BLaER1 treated with 17β-estradiol and CSF1 and Interleukin-3, amounts not matched to agents 10 nM and 100 nM (cell line): ENCODE measurements at regions not wholly inside any gene's neighbourhood (a gene's known extent, or its start where the extent isn't known, plus 50 kb on each side); places are given as distances from the start of the nearest gene placed in this dataset.

ENCODE experiments used
- H3K27ac ChIP-seq, 11 experiments: shearing (Covaris generic); formaldehyde crosslinking; 2 replicates each; pipeline ENCODE4 v1.8.1; 2022
- H3K27me3 ChIP-seq, 11 experiments: shearing (Covaris generic); formaldehyde crosslinking; 2 replicates each; pipeline ENCODE4 v1.8.1; 2022
- H3K36me3 ChIP-seq, 11 experiments: shearing (Covaris generic); formaldehyde crosslinking; 2 replicates each; pipeline ENCODE4 v1.8.1; 2022
- H3K4me1 ChIP-seq, 10 experiments: shearing (Covaris generic); formaldehyde crosslinking; 2 replicates each; pipeline ENCODE4 v1.8.1; 2022
- H3K4me2 ChIP-seq, 11 experiments: shearing (Covaris generic); formaldehyde crosslinking; 2 replicates each; pipeline ENCODE4 v1.8.1; 2022
- H3K4me3 ChIP-seq, 10 experiments: shearing (Covaris generic); formaldehyde crosslinking; 2 replicates each; pipeline ENCODE4 v1.8.1; 2022
- H3K9ac ChIP-seq, 11 experiments: shearing (Covaris generic); formaldehyde crosslinking; 2 replicates each; pipeline ENCODE4 v1.8.1; 2022
- H3K9me3 ChIP-seq, 11 experiments: shearing (Covaris generic); formaldehyde crosslinking; replicated peaks in 1 of 11; 2 replicates each; pipeline ENCODE4 v1.8.1; 2022
- H4K20me1 ChIP-seq, 11 experiments: shearing (Covaris generic); formaldehyde crosslinking; 2 replicates each; pipeline ENCODE4 v1.8.1; 2022
- Cebpa-rat ChIP-seq, 11 experiments: shearing (Covaris generic); IDR thresholded peaks; 2 replicates each; pipeline ENCODE4 v1.8.1; 2022

- Histone ChIP-seq H3K27ac (no peak overlapping the region), H3K9me3 (peaks cover 0 to 10% (median 9%) of the 10 kb centered on the region in 11 experiments; a peak in 19 of 22 replicates), H3K4me3 (no peak overlapping the region)
Observed at GRCh38 chr14:61875483-61875882, 113.3 kb downstream of the SNAPC1 start.

DNA sequence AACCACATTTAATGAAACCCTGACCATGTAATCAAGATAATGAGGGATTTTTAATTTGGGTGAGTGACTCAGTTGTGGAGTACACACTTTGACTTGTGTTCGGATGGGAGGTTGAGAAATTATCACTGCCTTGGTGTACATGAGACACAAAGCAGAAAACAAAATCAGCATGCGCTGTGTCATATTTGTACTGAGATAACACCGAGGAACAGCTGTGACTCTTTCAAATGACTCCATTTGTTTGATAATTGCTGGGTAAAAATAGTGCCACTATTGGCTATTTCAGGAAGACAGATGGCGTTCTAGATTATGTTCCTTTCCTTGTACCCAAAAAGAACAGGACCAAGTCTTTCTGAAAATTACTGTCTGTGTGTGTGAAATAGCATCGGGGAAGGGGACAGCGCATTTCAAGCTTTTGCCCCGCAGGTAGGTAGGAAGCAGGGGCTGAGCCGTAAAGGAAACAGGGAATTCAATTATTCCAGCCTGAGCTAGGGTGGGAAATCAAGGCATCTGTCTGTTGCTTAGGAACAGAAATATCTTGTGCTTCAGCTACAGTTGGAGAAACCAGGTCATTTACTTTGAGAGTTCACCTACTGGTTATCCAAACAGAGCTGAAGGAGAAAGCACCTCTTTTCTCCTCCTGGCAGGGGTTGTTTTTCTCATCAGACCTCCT is 114.3 kb downstream of the SNAPC1 start:
- no peak overlapping the region for H3K27ac ChIP-seq
- TF ChIP-seq Cebpa-rat (IDR thresholded peaks at IDR 0.05): no peak
- no peaks in the 10 kb centered on the region for H3K36me3 ChIP-seq
- no peak overlapping the region for H3K9ac ChIP-seq
- no peaks in the 10 kb centered on the region for H4K20me1 ChIP-seq
- peaks cover 0 to 3% (median 0%) of the 10 kb centered on the region in 11 experiments; a peak in 4 of 22 replicates for H3K9me3 ChIP-seq
- no peak overlapping the region for H3K4me3 ChIP-seq
- H3K4me1 ChIP-seq: peaks cover 0 to 29% (median 16%) of the 10 kb centered on the region in 10 experiments; a peak in 14 of 20 replicates
- H3K27me3 ChIP-seq: no peaks in the 10 kb centered on the region
- peak overlapping the region in 6 of 11 experiments; percentile 9 to 38 (median 27); a peak in 7 of 22 replicates for H3K4me2 ChIP-seq

More at GRCh38 chr14:61875483-61875882, 113.3 kb downstream of the SNAPC1 start:
- no peaks in the 10 kb centered on the region for H4K20me1 ChIP-seq
- H3K27me3 ChIP-seq: no peaks in the 10 kb centered on the region
- TF ChIP-seq Cebpa-rat (IDR thresholded peaks at IDR 0.05): no peak
- H3K36me3 ChIP-seq: no peaks in the 10 kb centered on the region
- H3K4me1 ChIP-seq: peaks cover 0 to 29% (median 16%) of the 10 kb centered on the region in 10 experiments; a peak in 14 of 20 replicates
- H3K4me2 ChIP-seq: no peak overlapping the region
- H3K9ac ChIP-seq: no peak overlapping the region

DNA sequence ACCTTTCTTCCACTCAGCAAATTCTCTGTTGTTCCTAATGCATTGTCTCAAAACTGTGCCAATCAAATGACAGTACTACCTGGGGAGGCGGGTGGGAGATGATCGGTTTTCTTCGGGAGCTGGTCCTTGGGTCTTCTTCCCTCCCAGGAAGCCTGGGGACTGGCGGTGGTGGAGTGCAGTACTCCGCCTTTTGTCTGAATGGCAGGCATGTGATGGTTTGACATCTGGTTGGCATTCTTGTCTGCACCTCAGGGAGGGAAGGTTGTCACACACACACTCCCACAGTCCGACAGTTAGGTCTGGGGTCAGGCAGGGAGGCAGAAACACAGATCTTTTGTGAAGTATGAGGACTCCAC is 114.8 kb downstream of the SNAPC1 start:
- peaks cover 0 to 29% (median 16%) of the 10 kb centered on the region in 10 experiments; a peak in 14 of 20 replicates for H3K4me1 ChIP-seq
- peaks cover 0 to 3% (median 0%) of the 10 kb centered on the region in 11 experiments; a peak in 1 of 22 replicates for H3K9me3 ChIP-seq
- no peak overlapping the region for H3K4me3 ChIP-seq
- H3K4me2 ChIP-seq: peak overlapping the region in 6 of 11 experiments; percentile 9 to 38 (median 24); a peak in 7 of 22 replicates
- H4K20me1 ChIP-seq: no peaks in the 10 kb centered on the region
- no peak overlapping the region for H3K9ac ChIP-seq
- no peaks in the 10 kb centered on the region for H3K36me3 ChIP-seq
- H3K27me3 ChIP-seq: no peaks in the 10 kb centered on the region
- H3K27ac ChIP-seq: no peak overlapping the region
- no peak for TF ChIP-seq Cebpa-rat (IDR thresholded peaks at IDR 0.05)

DNA sequence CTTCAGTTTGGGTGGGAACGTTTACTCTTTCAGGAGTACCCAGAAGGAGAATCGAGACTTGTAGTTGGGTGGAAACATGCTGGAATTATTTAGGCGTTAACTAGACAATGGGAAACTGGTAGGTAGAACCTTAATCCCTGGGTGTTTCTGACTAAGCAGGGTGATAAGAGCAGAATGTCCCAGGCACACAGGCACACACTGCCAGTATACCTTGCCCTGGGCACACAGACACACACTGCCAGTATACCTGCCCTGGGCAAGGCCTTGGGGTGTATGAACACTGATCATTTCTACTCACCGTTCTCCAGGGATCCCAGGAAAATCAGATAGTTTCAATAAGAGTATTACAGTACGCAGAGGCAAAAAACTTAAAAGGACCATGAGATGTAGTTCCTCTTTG is 115.5 kb downstream of the SNAPC1 start:
- H3K9ac ChIP-seq: no peak overlapping the region
- peaks cover under 1 to 6% (median 3%) of the 10 kb centered on the region in 11 experiments; a peak in 20 of 22 replicates for H3K9me3 ChIP-seq
- no peak for TF ChIP-seq Cebpa-rat (IDR thresholded peaks at IDR 0.05)
- H3K4me3 ChIP-seq: no peak overlapping the region
- H3K27me3 ChIP-seq: no peaks in the 10 kb centered on the region
- no peak overlapping the region for H3K27ac ChIP-seq
- H4K20me1 ChIP-seq: no peaks in the 10 kb centered on the region
- peaks cover 0 to 29% (median 14%) of the 10 kb centered on the region in 10 experiments; a peak in 12 of 20 replicates for H3K4me1 ChIP-seq
- H3K36me3 ChIP-seq: no peaks in the 10 kb centered on the region
- peak overlapping the region in 6 of 11 experiments; percentile 23 to 38 (median 29); a peak in 8 of 22 replicates for H3K4me2 ChIP-seq

DNA sequence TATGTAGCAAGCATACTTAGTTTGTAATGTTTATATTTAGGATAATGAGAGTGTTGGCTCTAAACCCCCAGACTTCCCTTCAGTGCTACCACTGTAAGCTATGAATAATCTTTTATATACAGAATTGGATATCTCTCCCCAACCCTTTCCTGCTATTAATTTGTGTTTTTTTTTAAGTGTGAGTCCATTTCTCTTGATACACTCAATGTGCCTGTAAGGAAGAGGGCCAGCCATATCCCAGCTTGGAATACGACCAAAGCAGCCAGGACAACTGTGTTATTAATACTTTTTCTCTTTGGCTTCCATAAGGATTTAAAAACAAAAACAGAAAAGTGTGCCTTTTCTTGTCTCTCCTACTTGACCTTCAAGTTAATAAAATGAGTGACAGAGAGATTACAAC is 116.7 kb downstream of the SNAPC1 start:
- no peaks in the 10 kb centered on the region for H3K36me3 ChIP-seq
- no peak overlapping the region for H3K4me3 ChIP-seq
- no peak for TF ChIP-seq Cebpa-rat (IDR thresholded peaks at IDR 0.05)

GRCh38 chr14:61881046-61881445 is 118.8 kb downstream of the SNAPC1 start:
- Histone ChIP-seq H3K9me3 (peaks cover 12 to 18% (median 15%) of the 10 kb centered on the region in 11 experiments; a peak in 21 of 22 replicates), H3K4me1 (peaks cover 9 to 52% (median 32%) of the 10 kb centered on the region in 10 experiments), H4K20me1 (no peaks in the 10 kb centered on the region), H3K9ac (no peak overlapping the region), H3K4me2 (no peak overlapping the region), H3K27ac (no peak overlapping the region), H3K4me3 (no peak overlapping the region), H3K36me3 (no peaks in the 10 kb centered on the region), H3K27me3 (no peaks in the 10 kb centered on the region)
- no peak for TF ChIP-seq Cebpa-rat (IDR thresholded peaks at IDR 0.05)

More for the DNA sequence above, 116.7 kb downstream of the SNAPC1 start:
- H3K4me2 ChIP-seq: peak overlapping the region in 2 of 11 experiments; percentile 25 to 30; a peak in 3 of 22 replicates
- H3K9ac ChIP-seq: no peak overlapping the region
- no peak overlapping the region for H3K27ac ChIP-seq
- H3K4me1 ChIP-seq: peaks cover 0 to 32% (median 15%) of the 10 kb centered on the region in 10 experiments; a peak in 13 of 20 replicates
- H3K9me3 ChIP-seq: peaks cover 12 to 17% (median 15%) of the 10 kb centered on the region in 11 experiments; a peak in 21 of 22 replicates
- H4K20me1 ChIP-seq: no peaks in the 10 kb centered on the region
- H3K27me3 ChIP-seq: no peaks in the 10 kb centered on the region

DNA sequence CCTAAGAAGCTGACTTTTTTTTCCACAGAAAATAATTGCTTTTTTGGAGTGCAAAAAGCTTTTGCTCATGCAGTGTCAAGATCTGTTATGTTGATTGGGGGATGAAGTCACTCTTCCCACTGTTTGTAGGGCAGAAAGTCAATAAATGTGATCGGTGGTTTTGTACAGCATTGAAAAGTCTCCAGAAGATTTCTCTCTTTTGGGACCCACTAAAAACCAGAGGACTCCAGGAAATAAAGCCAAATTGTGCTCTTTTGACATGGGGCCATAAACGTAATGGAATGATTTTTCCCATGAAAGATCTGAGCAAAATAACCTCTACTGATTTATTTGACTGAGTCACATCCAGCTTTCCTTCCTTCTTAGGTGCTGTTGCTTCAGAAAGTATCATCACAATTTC is 122.5 kb downstream of the SNAPC1 start:
- Histone ChIP-seq H3K27me3 (no peaks in the 10 kb centered on the region), H3K4me3 (no peak overlapping the region), H3K9ac (no peak overlapping the region), H4K20me1 (no peaks in the 10 kb centered on the region), H3K4me1 (peaks cover 30 to 54% (median 42%) of the 10 kb centered on the region in 10 experiments), H3K4me2 (peak overlapping the region; percentile 6 to 83 (median 60); a peak in 21 of 22 replicates), H3K36me3 (no peaks in the 10 kb centered on the region), H3K9me3 (peaks cover 12 to 18% (median 15%) of the 10 kb centered on the region in 11 experiments; a peak in 21 of 22 replicates), H3K27ac (no peak overlapping the region)
- no peak for TF ChIP-seq Cebpa-rat (IDR thresholded peaks at IDR 0.05)

GRCh38 chr14:61885203-61885961 is 123.2 kb downstream of the SNAPC1 start:
- H3K27ac ChIP-seq: no peak overlapping the region
- H4K20me1 ChIP-seq: no peaks in the 10 kb centered on the region
- no peaks in the 10 kb centered on the region for H3K36me3 ChIP-seq
- no peaks in the 10 kb centered on the region for H3K27me3 ChIP-seq
- no peak for TF ChIP-seq Cebpa-rat (IDR thresholded peaks at IDR 0.05)
- no peak overlapping the region for H3K4me3 ChIP-seq
- H3K9ac ChIP-seq: no peak overlapping the region
- H3K4me2 ChIP-seq: peak overlapping the region in 9 of 11 experiments; percentile 37 to 83 (median 60); a peak in 17 of 22 replicates
- peaks cover 35 to 60% (median 48%) of the 10 kb centered on the region in 10 experiments for H3K4me1 ChIP-seq
- peaks cover 12 to 18% (median 15%) of the 10 kb centered on the region in 11 experiments; a peak in 21 of 22 replicates for H3K9me3 ChIP-seq

DNA sequence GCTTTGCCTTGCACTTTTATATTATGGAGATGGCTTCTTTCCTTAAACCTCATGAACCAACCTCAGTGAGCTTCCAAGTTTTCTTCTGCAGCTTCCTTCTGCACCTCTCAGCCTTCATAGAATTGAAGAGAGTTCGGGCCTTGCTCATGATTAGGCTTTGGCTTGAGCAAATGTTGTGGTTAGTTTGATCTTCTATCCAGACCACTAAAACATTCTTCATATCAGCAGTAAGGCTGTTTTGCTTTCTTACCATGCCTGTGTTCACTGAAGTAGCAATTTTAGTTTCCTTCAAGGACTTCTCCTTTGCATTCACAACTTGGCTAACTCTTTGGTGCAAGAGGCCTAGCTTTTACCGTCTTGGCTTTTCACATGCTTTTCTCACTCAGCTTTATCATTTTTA is 125.4 kb downstream of the SNAPC1 start:
- TF ChIP-seq Cebpa-rat (IDR thresholded peaks at IDR 0.05): no peak
- Histone ChIP-seq H3K9ac (no peak overlapping the region), H3K4me1 (peaks cover 36 to 63% (median 52%) of the 10 kb centered on the region in 10 experiments), H3K4me3 (no peak overlapping the region), H3K27me3 (no peaks in the 10 kb centered on the region), H4K20me1 (no peaks in the 10 kb centered on the region), H3K4me2 (peak overlapping the region in 10 of 11 experiments; percentile 15 to 77 (median 50); a peak in 17 of 22 replicates), H3K9me3 (peaks cover 11 to 14% (median 13%) of the 10 kb centered on the region in 11 experiments; a peak in 21 of 22 replicates), H3K36me3 (no peaks in the 10 kb centered on the region), H3K27ac (no peak overlapping the region)
